Esophagus squamous epithelium (tissue), 5 donors: ENCODE measurements at regions not wholly inside any gene's neighbourhood (a gene's known extent, or its start where the extent isn't known, plus 50 kb on each side); places are given as distances from the start of the nearest gene placed in this dataset.

ENCODE experiments used
- DNase-seq: peaks from one replicate; lab custom pipeline; 2025; lab: John Stamatoyannopoulos, UW
- H3K27ac ChIP-seq, 4 donors: fragments of 200-600 bp; sonication (generic); one replicate each; pipeline ENCODE4 v1.5.1; 2016 to 2019; ENCODE audit warnings: mild to moderate bottlenecking in 1 of 4
- H3K27me3 ChIP-seq, 4 donors: fragments of 200-600 bp; sonication (generic); 1 replicate in 3 of 4; 2 replicates in 1 of 4; pipeline versions ENCODE4 v1.5.1 to v1.6.0; 2017 to 2021; ENCODE audit warnings: antibody characterized with exemption in 1 of 4
- H3K36me3 ChIP-seq, 3 donors: fragments of 200-600 bp; sonication (generic); one replicate each; pipeline ENCODE4 v1.5.1; 2016 to 2019
- H3K4me1 ChIP-seq, 3 donors: fragments of 200-600 bp; sonication (generic); one replicate each; pipeline ENCODE4 v1.5.1; 2017 to 2019
- H3K4me3 ChIP-seq, 4 donors: fragments of 200-600 bp; sonication (generic); 1 replicate in 3 of 4; 2 replicates in 1 of 4; pipeline ENCODE4 v1.5.1; 2016 to 2019; ENCODE audit warnings: mild to moderate bottlenecking in 2 of 4, moderate library complexity in 1 of 4
- H3K9me3 ChIP-seq, 3 donors: fragments of 200-600 bp; sonication (generic); one replicate each; pipeline ENCODE4 v1.5.1; 2016 to 2019
- POLR2A ChIP-seq, 4 donors: fragments of 450-650 bp; IDR thresholded peaks; one replicate each; pipeline ENCODE4 v1.6.1; 2017; ENCODE audit warnings: antibody characterized with exemption in 4 of 4, mild to moderate bottlenecking in 4 of 4, moderate library complexity in 3 of 4
- WGBS, 2 donors: methylation state at CpG; one replicate each; pipeline ENCODE4 v1.1.5; 2018; 5-methylcytosine and 5-hydroxymethylcytosine counted together
- intact Hi-C: fragments of 100-400 bp; cut with DNase I; formaldehyde crosslinking; loops from one replicate; pipeline ENCODE4 v1.15.0; 2022
- TF ChIP-seq, protein P1 (sequence below), 6 experiments: fragments of 450-650 bp in 4 of 6; fragments of 200-600 bp in 2 of 6; sonication (generic) in 2 of 6; IDR thresholded peaks; one replicate each; pipeline ENCODE4 v1.5.1; 2016 to 2019; ENCODE audit warnings: antibody characterized with exemption in 6 of 6, mild to moderate bottlenecking in 4 of 6, moderate library complexity in 4 of 6
- donor health status: DM: yes; HTN: yes; CAD: no.

DNA sequence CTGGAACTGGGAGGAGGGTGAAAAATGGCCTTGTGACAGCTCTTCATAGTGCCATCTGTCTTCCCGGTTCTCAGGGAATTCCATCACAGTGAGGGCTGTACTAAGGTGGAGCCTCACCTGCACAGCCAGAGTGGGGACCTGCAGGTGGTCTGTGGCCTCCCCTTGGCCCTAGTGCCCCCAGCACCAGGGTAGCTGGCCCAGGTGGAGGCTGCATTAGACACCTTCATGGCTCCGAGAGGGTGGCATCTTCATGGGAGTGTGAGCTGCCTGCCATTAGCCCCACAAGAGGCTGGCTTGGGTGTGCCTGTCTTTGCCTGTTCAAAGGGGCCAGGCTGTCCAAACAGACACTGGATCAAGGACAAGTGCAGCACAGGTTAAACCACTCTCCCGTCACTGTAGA lies 95.5 kb upstream of the PRR23E start:
- intact Hi-C loops, result no loop called here
- WGBS, 2 donors, result 58 to 82% methylated on average over 2 to 3 of the region's 3 CpGs
- no peaks in the 10 kb centered on the region for H3K36me3 ChIP-seq
- no peak for DNase-seq
- H3K27me3 ChIP-seq, result peaks cover 0 to 16% (median 0%) of the 10 kb centered on the region in 4 donors
- peaks cover 0 to 4% (median 0%) of the 10 kb centered on the region in 3 donors for H3K9me3 ChIP-seq
- no peak overlapping the region for H3K4me3 ChIP-seq
- TF ChIP-seq POLR2A (IDR thresholded peaks at IDR 0.05), result no peak
- TF ChIP-seq, protein P1, sequence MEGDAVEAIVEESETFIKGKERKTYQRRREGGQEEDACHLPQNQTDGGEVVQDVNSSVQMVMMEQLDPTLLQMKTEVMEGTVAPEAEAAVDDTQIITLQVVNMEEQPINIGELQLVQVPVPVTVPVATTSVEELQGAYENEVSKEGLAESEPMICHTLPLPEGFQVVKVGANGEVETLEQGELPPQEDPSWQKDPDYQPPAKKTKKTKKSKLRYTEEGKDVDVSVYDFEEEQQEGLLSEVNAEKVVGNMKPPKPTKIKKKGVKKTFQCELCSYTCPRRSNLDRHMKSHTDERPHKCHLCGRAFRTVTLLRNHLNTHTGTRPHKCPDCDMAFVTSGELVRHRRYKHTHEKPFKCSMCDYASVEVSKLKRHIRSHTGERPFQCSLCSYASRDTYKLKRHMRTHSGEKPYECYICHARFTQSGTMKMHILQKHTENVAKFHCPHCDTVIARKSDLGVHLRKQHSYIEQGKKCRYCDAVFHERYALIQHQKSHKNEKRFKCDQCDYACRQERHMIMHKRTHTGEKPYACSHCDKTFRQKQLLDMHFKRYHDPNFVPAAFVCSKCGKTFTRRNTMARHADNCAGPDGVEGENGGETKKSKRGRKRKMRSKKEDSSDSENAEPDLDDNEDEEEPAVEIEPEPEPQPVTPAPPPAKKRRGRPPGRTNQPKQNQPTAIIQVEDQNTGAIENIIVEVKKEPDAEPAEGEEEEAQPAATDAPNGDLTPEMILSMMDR (IDR thresholded peaks at IDR 0.05), result no peak
- H3K27ac ChIP-seq, result no peak overlapping the region
- no peaks in the 10 kb centered on the region for H3K4me1 ChIP-seq

DNA sequence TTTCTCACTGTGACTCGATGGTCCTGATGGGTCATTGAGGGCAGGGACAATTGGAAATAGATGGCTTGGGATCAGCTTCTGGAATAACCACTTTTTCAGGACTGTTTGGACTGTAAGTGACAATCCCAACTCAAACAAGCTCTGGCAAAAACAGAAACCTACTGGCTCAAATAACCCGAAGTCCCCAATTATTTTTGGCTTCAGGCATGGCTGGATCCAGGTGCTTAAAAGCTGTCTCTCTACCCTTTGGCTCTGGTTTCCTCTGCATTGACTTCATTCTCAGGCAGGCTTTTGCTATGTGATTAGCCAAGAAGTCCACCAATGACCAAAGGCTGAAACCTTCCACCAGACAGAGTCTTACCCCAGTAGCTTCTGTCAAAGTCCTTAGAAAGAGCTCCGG lies 92.9 kb upstream of the PRR23E start:
- intact Hi-C loops, result no loop called here
- TF ChIP-seq, protein P1 (IDR thresholded peaks at IDR 0.05), result no peak
- TF ChIP-seq POLR2A (IDR thresholded peaks at IDR 0.05), result no peak
- Histone ChIP-seq H3K27me3 (peaks cover 0 to 23% (median 0%) of the 10 kb centered on the region in 4 donors), H3K36me3 (no peaks in the 10 kb centered on the region), H3K4me1 (no peaks in the 10 kb centered on the region), H3K9me3 (peaks cover 0 to 4% (median 0%) of the 10 kb centered on the region in 3 donors), H3K4me3 (no peak overlapping the region), H3K27ac (no peak overlapping the region)
- 52 to 70% methylated on average over 2 of the region's 3 CpGs for WGBS, 2 donors
- no peak for DNase-seq

DNA sequence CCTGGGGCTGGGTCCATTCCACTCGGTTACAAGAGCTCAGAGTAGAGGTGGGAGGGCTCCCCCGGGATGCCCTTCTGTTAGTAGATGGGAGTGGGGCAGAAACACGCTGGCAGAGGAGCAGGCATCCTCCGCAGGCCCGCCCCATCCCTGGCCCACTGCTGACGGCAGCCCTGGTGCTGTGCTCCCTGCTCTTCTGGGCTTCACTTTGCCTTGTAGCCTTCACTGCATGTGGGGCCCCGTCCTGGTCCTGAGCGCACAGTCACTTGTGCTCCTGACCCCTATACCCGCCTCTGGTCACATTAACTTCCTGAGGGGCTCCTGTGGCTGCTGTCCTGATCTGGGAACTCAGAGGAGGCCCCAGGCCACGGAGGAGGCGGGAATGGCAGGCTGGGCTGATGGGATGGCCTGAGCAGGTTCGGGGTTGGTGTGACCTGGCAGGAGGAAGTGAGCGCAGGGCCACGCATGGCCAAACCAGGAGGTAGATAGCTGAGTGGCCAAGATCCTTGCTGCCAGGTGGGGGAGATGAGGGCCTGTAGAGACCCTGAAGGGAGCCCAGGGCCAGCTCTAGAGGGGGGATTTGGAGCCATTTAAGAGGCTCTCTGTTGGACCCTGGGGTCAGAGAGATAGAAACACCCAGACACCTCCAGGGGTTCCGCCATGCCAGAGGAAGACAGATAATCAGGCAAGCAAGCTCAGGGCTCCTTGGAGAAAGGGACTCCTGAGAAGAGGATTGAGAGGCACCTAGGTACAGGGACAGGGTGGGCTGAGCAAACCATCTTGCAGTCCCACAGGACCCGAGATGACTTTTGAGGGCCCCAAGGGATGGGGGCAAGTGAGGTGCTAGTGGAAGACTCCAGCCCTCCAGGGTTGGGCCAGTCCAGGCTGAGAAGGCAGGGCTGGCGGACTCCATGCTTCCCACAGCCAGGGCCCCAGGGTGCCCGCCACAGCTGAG lies 92.2 kb upstream of the PRR23E start:
- no peak for DNase-seq
- H3K4me3 ChIP-seq, result no peak overlapping the region
- intact Hi-C loops, result no loop called here
- peaks cover 0 to 1% (median 0%) of the 10 kb centered on the region in 3 donors for H3K9me3 ChIP-seq
- 60 to 75% methylated on average over 3 to 5 of the region's 18 CpGs for WGBS, 2 donors
- H3K27me3 ChIP-seq, result peaks cover 0 to 23% (median 0%) of the 10 kb centered on the region in 4 donors
- H3K27ac ChIP-seq, result no peak overlapping the region
- no peaks in the 10 kb centered on the region for H3K4me1 ChIP-seq
- TF ChIP-seq POLR2A (IDR thresholded peaks at IDR 0.05), result no peak
- TF ChIP-seq, protein P1 (IDR thresholded peaks at IDR 0.05), result no peak
- H3K36me3 ChIP-seq, result no peaks in the 10 kb centered on the region

DNA sequence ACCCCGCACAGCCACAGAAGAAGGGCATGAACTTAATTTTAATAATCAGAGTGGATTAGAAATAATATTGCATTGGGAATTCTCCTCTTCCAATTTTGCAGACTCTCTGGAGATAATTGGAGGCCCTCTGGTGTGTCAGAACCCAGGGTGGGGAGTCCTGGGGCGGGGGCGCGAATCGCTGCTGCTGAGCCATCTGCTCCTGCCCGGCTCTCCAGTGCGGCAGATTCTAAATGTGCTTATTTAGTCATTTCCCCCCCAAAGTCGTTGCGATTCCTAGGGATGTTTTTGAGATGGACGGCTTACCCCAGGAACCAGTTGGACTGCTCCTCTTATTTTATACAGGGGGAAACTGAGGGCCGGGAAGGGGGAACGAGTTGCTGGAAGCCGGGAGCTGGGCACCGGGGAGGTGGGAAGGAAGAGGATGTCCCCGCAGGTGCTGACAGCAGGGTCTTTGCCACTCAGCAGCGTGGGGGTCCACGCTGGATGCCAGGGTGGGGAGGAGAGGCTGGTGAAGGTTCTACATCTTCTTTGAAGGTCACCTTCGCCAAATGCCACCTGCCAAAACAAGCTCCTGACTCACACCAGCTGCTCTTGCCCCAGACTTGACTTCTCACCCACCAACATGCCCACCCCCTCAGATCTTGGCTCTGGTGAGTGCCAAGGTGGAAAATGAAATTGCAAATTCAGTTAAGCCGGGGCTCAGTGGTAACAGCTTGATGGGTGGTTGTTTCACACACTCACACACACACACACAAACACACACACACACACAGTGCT lies 91.3 kb upstream of the PRR23E start:
- no peaks in the 10 kb centered on the region for H3K9me3 ChIP-seq
- H3K36me3 ChIP-seq, result no peaks in the 10 kb centered on the region
- TF ChIP-seq, protein P1 (IDR thresholded peaks at IDR 0.05), result no peak
- TF ChIP-seq POLR2A (IDR thresholded peaks at IDR 0.05), result no peak
- H3K27ac ChIP-seq, result no peak overlapping the region
- intact Hi-C loops, result no loop called here
- H3K27me3 ChIP-seq, result peaks cover 0 to 23% (median 0%) of the 10 kb centered on the region in 4 donors
- no peak overlapping the region for H3K4me3 ChIP-seq
- WGBS, 2 donors, result 80 to 84% methylated on average over 14 to 19 of the region's 19 CpGs
- H3K4me1 ChIP-seq, result no peaks in the 10 kb centered on the region
- no peak for DNase-seq

DNA sequence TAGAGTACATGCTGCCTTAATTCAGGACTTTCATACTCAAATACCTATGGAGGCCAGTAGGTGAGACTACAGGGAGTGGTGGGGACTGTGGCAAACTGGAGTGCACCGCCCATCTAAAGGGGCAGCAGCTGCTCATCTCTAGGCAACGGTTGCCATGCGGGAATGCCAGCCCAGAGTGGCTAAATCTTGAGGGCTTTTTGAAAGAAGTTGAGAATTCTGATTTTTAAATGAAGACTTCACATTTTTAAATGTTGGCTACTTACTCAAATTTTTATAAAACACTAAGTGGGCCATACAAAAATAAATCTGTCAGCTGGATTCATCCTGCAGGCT lies 90.8 kb upstream of the PRR23E start:
- WGBS, 2 donors, result 87 to 100% methylated on average over 3 of the region's 3 CpGs
- intact Hi-C loops, result no loop called here
- H3K27me3 ChIP-seq, result peaks cover 0 to 23% (median 0%) of the 10 kb centered on the region in 4 donors
- H3K9me3 ChIP-seq, result no peaks in the 10 kb centered on the region
- H3K4me1 ChIP-seq, result no peaks in the 10 kb centered on the region
- no peak overlapping the region for H3K27ac ChIP-seq
- DNase-seq, result no peak
- no peaks in the 10 kb centered on the region for H3K36me3 ChIP-seq
- no peak overlapping the region for H3K4me3 ChIP-seq
- TF ChIP-seq POLR2A (IDR thresholded peaks at IDR 0.05), result no peak
- TF ChIP-seq, protein P1 (IDR thresholded peaks at IDR 0.05), result no peak
